Stimulated activated CD8-positive, alpha-beta memory T cell treated with anti-CD3 and anti-CD28 coated beads, Interleukin-7, amount 100 ng/mL, for 1 hour (primary cell): ENCODE measurements at regions not wholly inside any gene's neighbourhood (a gene's known extent, or its start where the extent isn't known, plus 50 kb on each side); places are given as distances from the start of the nearest gene placed in this dataset.
"Not testable (repeated sequence)": the region's sequence is repeated elsewhere in the genome, so short reads cannot be mapped to it uniquely, and the experiment has no call there.

Source experiments
- DNase-seq, 2 donors: peaks; one replicate each; pipeline ENCODE4 v3.0.0-alpha.2; 2020; ENCODE audit warnings: low read depth in 2 of 2

GRCh38 chr1:198934426-198934825 lies 295.6 kb downstream of the PTPRC start:
- DNase-seq = no peak

- peak; percentile 31 to 39 for DNase-seq
These were observed 296.1 kb downstream of the PTPRC start for GRCh38 chr1:198934901-198935305.

GRCh38 chr1:198935306-198935921 lies 296.6 kb downstream of the PTPRC start:
- peak in 1 of 2 donors; percentile 14 for DNase-seq

DNA sequence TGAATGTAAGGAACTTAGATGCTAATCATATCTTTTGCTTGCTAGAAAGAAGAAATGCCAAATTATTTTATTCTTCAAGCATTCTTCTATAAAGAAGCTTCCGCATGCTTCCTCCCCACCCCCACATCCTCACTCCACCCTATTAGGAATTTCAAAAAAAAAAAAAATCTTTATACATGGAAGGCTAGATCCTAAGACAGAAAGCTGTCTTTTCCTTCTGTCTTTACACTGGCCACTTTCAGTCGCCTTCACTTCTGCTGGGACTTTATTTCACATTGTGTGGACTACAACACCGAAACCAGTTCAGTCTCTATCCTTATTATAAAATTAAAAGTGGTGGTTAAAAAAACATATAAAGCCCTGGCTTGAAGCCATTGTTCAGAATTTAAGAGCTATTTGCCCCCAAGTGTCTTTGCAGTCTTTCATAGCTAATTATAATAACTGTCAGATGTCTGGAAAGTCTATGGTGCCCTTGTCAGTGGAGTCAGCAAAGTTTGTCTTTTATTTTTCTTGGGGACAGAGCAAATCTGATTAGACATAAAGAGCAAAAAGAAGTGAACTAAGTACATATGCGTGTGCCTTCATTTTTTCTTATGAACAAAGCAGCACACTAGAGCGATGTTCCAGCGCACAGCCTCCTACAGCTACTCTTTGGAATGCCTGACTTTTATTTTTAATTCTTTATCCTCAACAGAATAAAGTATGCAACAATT lies 297.7 kb downstream of the PTPRC start:
- DNase-seq = no peak

- no peak for DNase-seq
These were observed 298.6 kb downstream of the PTPRC start for GRCh38 chr1:198937231-198938031.

- no peak for DNase-seq
These were observed 300.4 kb downstream of the PTPRC start for GRCh38 chr1:198939286-198939685.

- no peak for DNase-seq
These were observed 301.1 kb downstream of the PTPRC start for GRCh38 chr1:198939956-198940355.

DNA sequence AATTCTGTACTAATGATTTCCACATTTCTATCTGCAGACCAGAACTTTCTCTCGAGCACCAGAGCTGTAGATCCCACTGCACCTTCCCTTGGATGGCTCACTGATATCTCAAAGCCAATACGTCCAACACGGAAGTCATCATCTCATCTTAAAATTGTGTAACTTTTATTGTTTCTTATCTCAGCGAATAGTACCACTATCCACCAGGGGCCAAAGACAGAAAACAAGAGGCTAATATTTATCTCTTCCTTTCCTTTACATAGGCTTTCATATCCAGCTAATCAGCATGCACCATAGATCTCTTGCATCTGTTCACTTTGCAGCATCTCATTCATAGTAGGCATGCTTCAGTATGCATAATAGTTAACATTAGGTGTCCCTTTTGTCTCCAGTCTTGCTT lies 303.6 kb downstream of the PTPRC start:
- no peak for DNase-seq

DNA sequence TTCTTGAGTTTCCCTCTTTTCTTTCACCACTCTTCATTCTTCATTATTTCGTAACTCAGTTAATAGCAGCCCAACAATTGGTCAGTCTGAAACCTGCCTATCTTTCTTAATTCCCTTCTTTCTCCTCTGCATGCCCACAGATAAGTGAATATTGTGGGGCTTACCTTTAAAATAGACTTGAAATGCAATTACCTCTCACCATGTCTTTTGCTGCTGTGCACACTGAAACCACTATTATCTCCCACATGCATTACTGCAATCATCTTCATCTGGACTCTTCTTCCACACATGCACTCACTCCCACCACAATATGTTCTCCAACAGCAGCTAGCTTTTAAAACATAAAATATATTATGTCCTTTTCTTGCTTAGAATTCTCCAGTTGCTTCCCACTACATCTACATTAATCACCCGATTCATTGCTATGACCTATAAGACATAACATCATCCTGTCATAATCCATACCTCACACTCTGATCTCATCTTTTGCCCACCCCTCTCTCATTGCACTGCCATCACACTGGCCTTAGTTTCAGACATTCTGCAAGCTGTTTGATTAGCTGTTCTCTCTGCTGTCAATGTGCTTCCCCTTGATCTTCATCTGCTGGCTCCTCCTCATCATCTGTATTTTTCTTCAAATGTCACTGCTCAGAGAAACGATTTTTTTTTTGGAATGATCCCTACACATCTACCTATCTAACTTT lies 304.8 kb downstream of the PTPRC start:
- no peak for DNase-seq

DNA sequence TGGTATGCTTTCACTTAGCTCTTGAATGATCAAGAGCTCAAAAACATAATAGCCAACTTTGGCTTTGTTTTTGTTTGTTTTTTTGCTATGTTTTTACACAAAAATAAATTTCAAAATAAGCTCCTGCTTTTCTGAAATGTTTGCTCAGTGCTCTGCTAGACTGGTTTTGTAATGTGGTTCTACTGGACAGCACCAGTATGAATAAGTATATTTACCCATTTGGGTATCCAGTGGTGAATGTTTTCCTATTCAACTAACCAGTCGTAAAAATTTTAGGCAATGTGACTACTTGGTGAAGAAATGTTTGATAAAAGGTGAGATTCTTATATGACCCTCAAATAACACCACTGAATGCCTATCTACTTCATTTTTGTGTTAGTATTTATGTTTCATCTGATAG lies 308.6 kb downstream of the PTPRC start:
- no peak for DNase-seq

- no peak for DNase-seq
These were observed 310.2 kb downstream of the PTPRC start for GRCh38 chr1:198948895-198949659.

GRCh38 chr1:198950036-198950435 lies 311.2 kb downstream of the PTPRC start:
- DNase-seq = no peak

DNA sequence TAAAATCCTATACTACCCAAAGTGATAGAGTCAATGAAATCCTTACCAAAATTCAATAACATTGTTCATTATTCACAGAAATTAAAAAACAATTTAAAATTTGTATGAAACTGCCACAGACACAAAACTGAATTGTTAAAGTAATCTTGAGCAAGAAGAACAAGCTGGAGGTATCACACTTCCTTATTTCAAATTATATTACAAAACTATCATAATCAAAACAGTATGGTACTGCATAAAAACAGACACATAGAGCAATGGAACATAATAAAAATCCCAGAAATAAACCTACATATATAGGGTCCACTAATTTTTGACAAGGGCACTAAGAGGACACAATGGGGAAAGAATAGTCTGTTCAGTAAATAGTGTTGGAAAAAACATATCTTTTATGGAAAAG lies 316.2 kb downstream of the PTPRC start:
- no peak for DNase-seq

DNA sequence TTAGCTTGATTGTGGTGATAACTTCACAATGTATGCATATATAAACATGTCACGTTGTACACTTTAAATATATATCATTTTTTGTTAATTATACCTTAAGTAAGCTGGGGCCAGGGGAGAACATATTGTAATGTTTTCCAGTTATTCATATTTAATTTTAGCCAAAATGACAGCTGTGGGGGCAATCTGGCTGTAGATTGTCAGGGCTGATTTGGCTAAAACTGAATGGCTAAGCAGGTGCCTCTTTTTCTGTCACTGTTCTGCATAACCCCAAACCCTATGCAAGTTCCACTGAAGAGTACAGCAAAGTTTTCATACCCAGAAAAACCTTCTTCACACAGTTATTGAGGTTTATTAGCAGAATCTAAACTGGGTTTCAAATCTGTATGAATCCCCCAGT lies 318.2 kb downstream of the PTPRC start:
- no peak for DNase-seq

- DNase-seq = no peak
These were observed 320.2 kb downstream of the PTPRC start for GRCh38 chr1:198959032-198959431.

GRCh38 chr1:198959676-198960075 lies 320.8 kb downstream of the PTPRC start:
- no peak for DNase-seq

- DNase-seq = not testable (repeated sequence)
These were observed 325.0 kb downstream of the PTPRC start for GRCh38 chr1:198963796-198964195.

DNA sequence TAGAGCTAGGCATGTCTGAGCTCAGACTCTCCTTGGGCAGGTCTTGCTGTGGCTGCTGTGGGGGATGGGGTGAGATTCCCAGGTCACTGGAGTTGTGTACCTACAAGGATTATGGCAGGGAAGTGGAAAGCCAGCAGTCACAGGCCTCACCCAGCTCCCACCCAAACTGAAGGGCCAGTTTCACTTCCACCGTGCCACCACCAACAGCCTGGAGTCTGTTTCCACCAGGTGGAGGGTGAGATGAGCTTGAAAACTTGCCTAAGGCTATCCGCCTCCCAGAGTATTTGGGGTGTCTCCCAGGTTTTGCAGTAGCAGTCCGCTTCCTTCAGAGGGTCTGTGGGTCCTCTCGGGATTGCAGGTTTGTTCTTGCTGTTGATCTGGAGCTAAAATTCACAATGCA lies 327.7 kb downstream of the PTPRC start:
- no peak for DNase-seq

GRCh38 chr1:198967566-198967965 lies 328.7 kb downstream of the PTPRC start:
- DNase-seq = no peak

DNA sequence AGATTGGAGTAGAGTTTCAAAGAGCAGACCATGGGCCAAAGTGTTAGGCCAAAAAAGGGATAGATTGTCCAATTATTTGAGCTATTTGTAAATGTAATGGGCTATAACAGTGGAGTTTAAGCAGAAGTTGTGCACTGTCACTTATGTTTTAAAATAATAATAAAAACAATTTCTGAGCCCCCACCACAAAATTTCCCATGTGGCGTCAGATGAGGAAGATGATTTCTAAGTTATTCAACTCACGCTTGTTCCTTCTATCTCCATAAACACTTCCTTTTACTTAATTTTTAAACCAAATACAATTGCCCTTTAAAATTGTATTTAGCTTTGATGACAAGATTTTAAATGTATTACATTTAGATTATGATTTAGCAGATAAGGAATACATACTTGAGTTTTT lies 330.0 kb downstream of the PTPRC start:
- no peak for DNase-seq

DNA sequence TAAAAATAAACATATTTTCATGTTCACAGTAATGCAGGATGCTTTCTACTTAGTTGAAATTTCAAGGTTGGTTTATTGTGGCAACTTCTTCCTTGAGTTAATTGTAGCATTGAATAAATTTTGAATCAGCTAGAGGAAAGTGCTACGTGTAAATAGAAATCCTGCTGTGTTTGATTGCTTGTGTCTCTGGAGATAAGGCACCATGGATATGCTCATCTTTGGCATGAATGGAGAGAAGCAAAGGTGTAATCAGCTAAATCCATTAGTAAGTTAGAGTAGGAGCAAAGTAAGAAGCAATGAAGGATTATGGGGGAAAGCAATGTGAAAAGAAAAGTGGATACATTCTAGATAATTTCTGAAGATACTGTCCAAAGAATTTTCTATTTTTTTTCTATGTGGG lies 331.1 kb downstream of the PTPRC start:
- no peak for DNase-seq
